Astrocyte (in vitro differentiated cells and primary cell): ENCODE measurements at regions not wholly inside any gene's neighbourhood (a gene's known extent, or its start where the extent isn't known, plus 50 kb on each side); places are given as distances from the start of the nearest gene placed in this dataset.
A peak's percentile ranks its signal among the peaks of the same experiment; 100 is the strongest.

ENCODE experiments used
- DNase-seq: peaks from one replicate; pipeline ENCODE4 v3.0.0-alpha.2; 2010; ENCODE audit warnings: low read depth
- FAIRE-seq: peaks from 2 replicates; lab custom pipeline; 2011; peaks lifted over from hg19 to GRCh38; lab: Jason Lieb, UNC
- H2AFZ ChIP-seq: 2 replicates; pipeline ENCODE4 v1.6.0; 2012; ENCODE audit warnings: low read depth, low read length, inconsistent platforms
- H3K27ac ChIP-seq: 2 replicates; pipeline ENCODE4 v1.5.1; 2011; ENCODE audit warnings: low read depth, low read length, inconsistent platforms
- H3K27me3 ChIP-seq: 2 replicates; pipeline ENCODE4 v1.6.0; 2011; ENCODE audit warnings: low read length, inconsistent platforms; ENCODE audit not compliant: insufficient read depth
- H3K36me3 ChIP-seq: 2 replicates; pipeline ENCODE4 v1.5.1; 2011; ENCODE audit warnings: low read length, inconsistent platforms; ENCODE audit not compliant: insufficient read depth
- H3K4me1 ChIP-seq: 2 replicates; pipeline ENCODE4 v1.5.1; 2011; ENCODE audit warnings: low read length, inconsistent platforms; ENCODE audit not compliant: insufficient read depth
- H3K4me2 ChIP-seq: 2 replicates; pipeline ENCODE4 v1.6.0; 2012; ENCODE audit warnings: low read length, inconsistent platforms
- H3K4me3 ChIP-seq: 2 replicates; pipeline ENCODE4 v1.5.1; 2011; ENCODE audit warnings: low read depth, mild to moderate bottlenecking, low read length, inconsistent platforms; ENCODE audit not compliant: insufficient read depth
- H3K79me2 ChIP-seq: 2 replicates; pipeline ENCODE4 v1.6.0; 2012; ENCODE audit warnings: mild to moderate bottlenecking, low read length, inconsistent platforms; ENCODE audit not compliant: insufficient read depth
- H3K9ac ChIP-seq: 2 replicates; pipeline ENCODE4 v1.6.0; 2012; ENCODE audit warnings: mild to moderate bottlenecking, low read length, inconsistent platforms
- H3K9me3 ChIP-seq: 2 replicates; pipeline ENCODE4 v1.5.1; 2012; ENCODE audit warnings: low read depth, mild to moderate bottlenecking, low read length, inconsistent platforms; ENCODE audit not compliant: insufficient read depth
- H4K20me1 ChIP-seq: 2 replicates; pipeline ENCODE4 v1.6.0; 2012; ENCODE audit warnings: low read length, inconsistent platforms; ENCODE audit not compliant: insufficient read depth
- H3K27ac Mint-ChIP-seq: one replicate; pipeline ENCODE4 v1.8.0; 2021; ENCODE audit warnings: mild to moderate bottlenecking, mixed read lengths; ENCODE audit not compliant: unreplicated experiment
- H3K27me3 Mint-ChIP-seq: one replicate; pipeline ENCODE4 v1.8.0; 2021; ENCODE audit warnings: low read depth, mixed read lengths; ENCODE audit not compliant: unreplicated experiment
- H3K36me3 Mint-ChIP-seq: one replicate; pipeline ENCODE4 v1.8.0; 2021; ENCODE audit warnings: low read depth, mixed read lengths; ENCODE audit not compliant: unreplicated experiment
- H3K4me1 Mint-ChIP-seq: one replicate; pipeline ENCODE4 v1.8.0; 2021; ENCODE audit warnings: low read depth, mixed read lengths; ENCODE audit not compliant: unreplicated experiment
- H3K4me3 Mint-ChIP-seq: one replicate; pipeline ENCODE4 v1.8.0; 2021; ENCODE audit warnings: mild to moderate bottlenecking, moderate library complexity, mixed read lengths; ENCODE audit not compliant: unreplicated experiment
- H3K9me3 Mint-ChIP-seq: one replicate; pipeline ENCODE4 v1.8.0; 2021; ENCODE audit warnings: mild to moderate bottlenecking, mixed read lengths; ENCODE audit not compliant: unreplicated experiment
- CTCF ChIP-seq: IDR thresholded peaks from 2 replicates; pipeline ENCODE4 v1.5.1; 2011; ENCODE audit warnings: low read depth, mild to moderate bottlenecking, inconsistent platforms, low read length, moderate library complexity; ENCODE audit not compliant: insufficient read depth
- EZH2 ChIP-seq: IDR thresholded peaks from 2 replicates; pipeline ENCODE4 v1.6.1; 2012; ENCODE audit warnings: mild to moderate bottlenecking, low read length, inconsistent platforms; ENCODE audit not compliant: insufficient read depth

- no peak for TF ChIP-seq EZH2
- no peak for TF ChIP-seq CTCF
- DNase-seq = no peak
- no peak overlapping the region for H3K27ac Mint-ChIP-seq
- H2AFZ ChIP-seq = no peak overlapping the region
- H3K36me3 Mint-ChIP-seq = no peaks in the 10 kb centered on the region
- H3K9me3 Mint-ChIP-seq = peaks cover 2% of the 10 kb centered on the region
- H3K4me3 Mint-ChIP-seq = no peak overlapping the region
- H3K36me3 ChIP-seq = no peaks in the 10 kb centered on the region
- no peaks in the 10 kb centered on the region for H3K27me3 Mint-ChIP-seq
- H3K27ac ChIP-seq = no peak overlapping the region
- H3K4me2 ChIP-seq = no peak overlapping the region
- H3K79me2 ChIP-seq = no peaks in the 10 kb centered on the region
- no peaks in the 10 kb centered on the region for H3K27me3 ChIP-seq
- H3K4me3 ChIP-seq = no peak overlapping the region
- peaks cover 4% of the 10 kb centered on the region for H3K4me1 Mint-ChIP-seq
- H3K9me3 ChIP-seq = no peaks in the 10 kb centered on the region
- no peak overlapping the region for H3K9ac ChIP-seq
- no peaks in the 10 kb centered on the region for H4K20me1 ChIP-seq
- H3K4me1 ChIP-seq = no peaks in the 10 kb centered on the region
- no peak for FAIRE-seq
These were observed 217.4 kb downstream of the GPAT3 start for GRCh38 chr4:83753260-83753659.

GRCh38 chr4:83751336-83751949 is 215.5 kb downstream of the GPAT3 start:
- Histone ChIP-seq H3K4me3 (no peak overlapping the region), H3K36me3 (no peaks in the 10 kb centered on the region), H3K9me3 (no peaks in the 10 kb centered on the region), H3K9ac (no peak overlapping the region), H3K27ac (no peak overlapping the region), H2AFZ (no peak overlapping the region), H3K79me2 (no peaks in the 10 kb centered on the region), H3K27me3 (no peaks in the 10 kb centered on the region), H3K4me1 (no peaks in the 10 kb centered on the region), H4K20me1 (no peaks in the 10 kb centered on the region), H3K4me2 (no peak overlapping the region)
- Mint-ChIP-seq H3K9me3 (peaks cover 2% of the 10 kb centered on the region), H3K27ac (no peak overlapping the region), H3K27me3 (no peaks in the 10 kb centered on the region), H3K4me1 (peaks cover 4% of the 10 kb centered on the region), H3K4me3 (no peak overlapping the region), H3K36me3 (no peaks in the 10 kb centered on the region)
- DNase-seq (peak; percentile 20), FAIRE-seq (no peak)
- TF ChIP-seq CTCF (no peak), EZH2 (no peak)

- no peak overlapping the region for H3K27ac Mint-ChIP-seq
- no peak overlapping the region for H2AFZ ChIP-seq
- H4K20me1 ChIP-seq = no peaks in the 10 kb centered on the region
- H3K9me3 Mint-ChIP-seq = peaks cover 2% of the 10 kb centered on the region
- H3K27ac ChIP-seq = no peak overlapping the region
- no peaks in the 10 kb centered on the region for H3K36me3 ChIP-seq
- H3K4me1 ChIP-seq = no peaks in the 10 kb centered on the region
- H3K4me1 Mint-ChIP-seq = peaks cover 7% of the 10 kb centered on the region
- FAIRE-seq (no peak), DNase-seq (no peak)
- no peak overlapping the region for H3K9ac ChIP-seq
- no peak overlapping the region for H3K4me3 Mint-ChIP-seq
- H3K9me3 ChIP-seq = no peaks in the 10 kb centered on the region
- no peaks in the 10 kb centered on the region for H3K36me3 Mint-ChIP-seq
- H3K79me2 ChIP-seq = no peaks in the 10 kb centered on the region
- no peak overlapping the region for H3K4me3 ChIP-seq
- no peak overlapping the region for H3K4me2 ChIP-seq
- TF ChIP-seq EZH2 (no peak), CTCF (no peak)
- H3K27me3 Mint-ChIP-seq = no peaks in the 10 kb centered on the region
- H3K27me3 ChIP-seq = no peaks in the 10 kb centered on the region
These were observed 212.8 kb downstream of the GPAT3 start for GRCh38 chr4:83748711-83749110.
